GM04503 (cell line): ENCODE measurements at regions not wholly inside any gene's neighbourhood (a gene's known extent, or its start where the extent isn't known, plus 50 kb on each side); places are given as distances from the start of the nearest gene placed in this dataset.

Experiments
- DNase-seq: peaks from one replicate; pipeline ENCODE4 v3.0.0-alpha.2; 2012; ENCODE audit warnings: low read depth

- DNase-seq = no peak
Observed at GRCh38 chr11:70486731-70487130, 88.4 kb downstream of the CTTN start.

GRCh38 chr11:70487160-70487559, 88.8 kb downstream of the CTTN start:
- DNase-seq = no peak

GRCh38 chr11:70487756-70488155, 89.4 kb downstream of the CTTN start:
- no peak for DNase-seq

GRCh38 chr11:70488171-70488703, 89.9 kb downstream of the CTTN start:
- DNase-seq = no peak

GRCh38 chr11:70489276-70489675, 90.9 kb downstream of the CTTN start:
- DNase-seq = no peak

GRCh38 chr11:70490208-70490607, 91.9 kb downstream of the CTTN start:
- no peak for DNase-seq

- DNase-seq = no peak
Observed at GRCh38 chr11:70490723-70491558, 92.6 kb downstream of the CTTN start.

- no peak for DNase-seq
Observed at GRCh38 chr11:70491696-70492472, 93.6 kb downstream of the CTTN start.

GRCh38 chr11:70493089-70493474, 94.8 kb downstream of the CTTN start:
- no peak for DNase-seq

GRCh38 chr11:70493891-70494290, 95.6 kb downstream of the CTTN start:
- DNase-seq = no peak

GRCh38 chr11:70494559-70495350, 96.4 kb downstream of the CTTN start:
- no peak for DNase-seq

- DNase-seq = no peak
Observed at GRCh38 chr11:70495351-70496310, 97.3 kb downstream of the CTTN start.

GRCh38 chr11:70496591-70497535, 98.5 kb downstream of the CTTN start:
- DNase-seq = no peak

- no peak for DNase-seq
Observed at GRCh38 chr11:70497536-70498075, 99.3 kb downstream of the CTTN start.

- no peak for DNase-seq
Observed at GRCh38 chr11:70498171-70498571, 99.8 kb downstream of the CTTN start.

- DNase-seq = no peak
Observed at GRCh38 chr11:70498976-70499801, 100.9 kb downstream of the CTTN start.

- DNase-seq = no peak
Observed at GRCh38 chr11:70500076-70500847, 101.9 kb downstream of the CTTN start.
